Retinal pigment epithelial cell (primary cell): ENCODE measurements at regions not wholly inside any gene's neighbourhood (a gene's known extent, or its start where the extent isn't known, plus 50 kb on each side); places are given as distances from the start of the nearest gene placed in this dataset.
"Not testable (repeated sequence)": the region's sequence is repeated elsewhere in the genome, so short reads cannot be mapped to it uniquely, and the experiment has no call there.

Experiments
- DNase-seq: peaks from one replicate; pipeline ENCODE4 v3.0.0-alpha.2; 2010; ENCODE audit warnings: low read depth
- H3K4me3 ChIP-seq: 2 replicates; pipeline ENCODE4 v1.5.1; 2011; ENCODE audit warnings: mild to moderate bottlenecking, low read length, control low read depth, moderate library complexity
- TF ChIP-seq, protein P1 (sequence below): conservative IDR thresholded peaks from 2 replicates; pipeline ENCODE4 v1.5.1; 2011; ENCODE audit warnings: low read depth, low read length, control low read depth, inconsistent platforms

- H3K4me3 ChIP-seq, result no peak overlapping the region
- DNase-seq, result no peak
- TF ChIP-seq, protein P1, sequence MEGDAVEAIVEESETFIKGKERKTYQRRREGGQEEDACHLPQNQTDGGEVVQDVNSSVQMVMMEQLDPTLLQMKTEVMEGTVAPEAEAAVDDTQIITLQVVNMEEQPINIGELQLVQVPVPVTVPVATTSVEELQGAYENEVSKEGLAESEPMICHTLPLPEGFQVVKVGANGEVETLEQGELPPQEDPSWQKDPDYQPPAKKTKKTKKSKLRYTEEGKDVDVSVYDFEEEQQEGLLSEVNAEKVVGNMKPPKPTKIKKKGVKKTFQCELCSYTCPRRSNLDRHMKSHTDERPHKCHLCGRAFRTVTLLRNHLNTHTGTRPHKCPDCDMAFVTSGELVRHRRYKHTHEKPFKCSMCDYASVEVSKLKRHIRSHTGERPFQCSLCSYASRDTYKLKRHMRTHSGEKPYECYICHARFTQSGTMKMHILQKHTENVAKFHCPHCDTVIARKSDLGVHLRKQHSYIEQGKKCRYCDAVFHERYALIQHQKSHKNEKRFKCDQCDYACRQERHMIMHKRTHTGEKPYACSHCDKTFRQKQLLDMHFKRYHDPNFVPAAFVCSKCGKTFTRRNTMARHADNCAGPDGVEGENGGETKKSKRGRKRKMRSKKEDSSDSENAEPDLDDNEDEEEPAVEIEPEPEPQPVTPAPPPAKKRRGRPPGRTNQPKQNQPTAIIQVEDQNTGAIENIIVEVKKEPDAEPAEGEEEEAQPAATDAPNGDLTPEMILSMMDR, result no peak
Observed at GRCh38 chr2:17208511-17208910, 309.7 kb downstream of the RAD51AP2 start.

DNA sequence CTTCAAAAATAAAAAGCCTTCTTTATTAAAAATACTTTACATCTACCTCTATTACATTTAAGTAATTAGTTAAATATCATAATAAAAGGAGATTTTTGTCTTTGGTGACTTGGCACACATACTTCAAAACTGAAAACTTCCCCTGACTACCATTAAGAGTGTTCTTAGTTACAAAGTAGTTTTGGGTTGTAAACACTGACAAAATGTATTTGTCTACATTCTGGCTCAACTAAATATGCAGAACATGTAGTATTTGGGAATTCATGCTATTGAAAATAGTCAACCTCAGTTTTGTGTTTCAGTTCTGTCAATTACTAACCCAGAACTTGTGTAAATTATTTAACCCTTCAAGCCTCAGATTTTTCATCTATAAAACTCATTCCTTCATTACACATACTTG is 311.5 kb downstream of the RAD51AP2 start:
- no peak overlapping the region for H3K4me3 ChIP-seq
- no peak for DNase-seq
- TF ChIP-seq, protein P1, result no peak

DNA sequence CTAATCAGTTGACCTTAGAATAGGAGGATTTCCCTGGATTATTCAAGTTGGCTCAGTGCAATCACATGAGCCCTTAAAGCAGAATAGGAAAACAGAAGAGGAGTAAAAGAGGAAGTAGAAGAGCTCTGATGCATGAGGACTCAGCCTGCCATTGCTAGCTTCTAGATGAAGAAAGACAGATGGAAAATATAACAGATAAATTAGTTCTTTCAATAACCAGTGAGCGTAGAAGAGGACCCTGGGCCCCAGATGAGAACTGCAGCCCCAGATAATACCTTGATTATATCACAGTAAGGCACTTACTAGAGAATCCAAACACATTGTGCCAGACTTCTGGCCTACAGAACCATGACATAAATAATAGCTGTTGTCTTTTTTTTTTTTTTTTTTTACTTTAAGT is 314.0 kb downstream of the RAD51AP2 start:
- DNase-seq, H3K4me3 ChIP-seq: not testable (repeated sequence)

DNA sequence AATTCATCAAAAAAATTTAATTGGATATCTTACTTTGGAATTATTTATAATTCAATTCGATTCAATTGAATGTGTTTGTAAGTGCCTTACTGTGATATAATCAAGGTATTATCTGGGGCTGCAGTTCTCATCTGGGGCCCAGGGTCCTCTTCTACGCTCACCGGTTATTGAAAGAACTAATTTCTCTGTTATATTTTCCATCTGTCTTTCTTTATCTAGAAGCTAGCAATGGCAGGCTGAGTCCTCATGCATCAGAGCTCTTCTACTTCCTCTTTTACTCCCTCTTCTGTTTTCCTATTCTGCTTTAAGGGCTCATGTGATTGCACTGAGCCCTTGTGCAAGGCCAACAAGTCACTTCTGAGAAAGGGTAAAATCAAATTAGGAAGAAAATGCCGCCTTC is 315.6 kb downstream of the RAD51AP2 start:
- not testable (repeated sequence) for DNase-seq, H3K4me3 ChIP-seq

DNA sequence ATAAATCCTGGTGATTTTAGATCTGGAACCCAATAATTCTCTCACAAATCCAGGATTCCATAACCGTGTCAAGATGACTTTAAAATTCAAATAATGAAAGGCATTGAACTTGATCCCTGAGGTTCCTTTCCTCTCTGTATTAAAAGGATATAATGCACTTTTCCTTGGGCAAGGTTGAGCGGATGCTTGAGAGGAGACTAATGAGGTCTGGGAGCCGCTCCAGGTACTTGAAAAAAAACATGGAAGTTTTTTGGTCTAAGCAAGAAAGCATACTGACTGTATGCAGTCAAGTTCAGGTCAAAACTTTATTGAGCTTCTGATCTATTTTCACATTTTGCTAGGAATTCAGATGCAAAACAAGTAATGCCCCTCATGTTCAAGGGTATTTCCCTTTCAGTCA is 318.5 kb downstream of the RAD51AP2 start:
- no peak for DNase-seq
- no peak overlapping the region for H3K4me3 ChIP-seq
- TF ChIP-seq, protein P1, result no peak

GRCh38 chr2:17196380-17196779 is 321.9 kb downstream of the RAD51AP2 start:
- DNase-seq, result no peak
- TF ChIP-seq, protein P1, result no peak
- H3K4me3 ChIP-seq, result no peak overlapping the region

- TF ChIP-seq, protein P1, result no peak
- H3K4me3 ChIP-seq, result no peak overlapping the region
- DNase-seq, result no peak
Observed at GRCh38 chr2:17195016-17195415, 323.2 kb downstream of the RAD51AP2 start.

DNA sequence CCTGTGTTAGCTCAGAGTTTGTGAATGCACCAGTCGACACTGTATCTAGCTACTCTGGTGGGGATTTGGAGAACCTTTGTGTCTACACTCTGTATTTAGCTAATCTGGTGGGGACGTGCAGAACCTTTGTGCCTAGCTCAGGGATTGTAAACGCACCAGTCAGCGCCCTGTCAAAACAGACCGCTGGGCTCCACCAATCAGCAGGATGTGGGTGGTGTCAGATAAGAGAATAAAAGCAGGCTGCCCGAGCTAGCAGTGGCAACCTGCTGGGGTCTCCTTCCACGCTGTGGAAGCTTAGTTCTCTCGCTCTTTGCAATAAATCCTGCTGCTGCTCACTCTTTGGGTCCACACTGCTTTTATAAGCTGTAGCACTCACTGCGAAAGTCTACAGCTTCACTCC is 324.2 kb downstream of the RAD51AP2 start:
- DNase-seq, result no peak
- TF ChIP-seq, protein P1, result no peak
- no peak overlapping the region for H3K4me3 ChIP-seq

DNA sequence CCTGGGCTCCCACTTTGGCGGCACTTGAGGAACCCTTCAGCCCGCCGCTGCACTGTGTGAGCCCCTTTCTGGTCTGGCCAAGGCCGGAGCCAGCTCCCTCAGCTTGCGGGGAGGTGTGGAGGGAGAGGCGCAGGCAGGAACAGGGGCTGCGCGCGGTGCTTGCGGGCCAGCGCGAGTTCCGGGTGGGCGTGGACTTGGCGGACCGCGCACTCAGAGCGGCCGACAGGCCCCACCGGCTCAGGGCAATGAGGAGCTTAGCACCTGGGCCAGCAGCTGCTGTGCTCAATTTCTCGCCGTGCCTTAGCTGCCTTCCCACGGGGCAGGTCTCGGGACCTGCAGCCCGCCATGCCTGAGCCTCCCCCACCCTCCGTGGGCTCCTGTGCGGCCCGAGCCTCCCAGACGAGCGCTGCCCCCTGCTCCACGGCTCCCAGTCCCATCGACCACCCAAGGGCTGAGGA is 324.8 kb downstream of the RAD51AP2 start:
- DNase-seq, H3K4me3 ChIP-seq: not testable (repeated sequence)
